ENCODE measurements at regions not wholly inside any gene's neighbourhood (a gene's known extent, or its start where the extent isn't known, plus 50 kb on each side); places are given as distances from the start of the nearest gene placed in this dataset.

GRCh38 chr17:77690271-77691161 lies 268.0 kb upstream of the TNRC6C start:
- Histone ChIP-seq H3K4me3 (ENCODE audit: severe bottlenecking) (no peak overlapping the region), H3K27me3 (ENCODE audit: insufficient read depth, poor library complexity, severe bottlenecking) (peaks cover 52% of the 10 kb centered on the region), H3K9me3 (ENCODE audit: severe bottlenecking) (no peaks in the 10 kb centered on the region), H3K36me3 (ENCODE audit: low read depth) (no peaks in the 10 kb centered on the region), H3K4me1 (ENCODE audit: insufficient read depth, poor library complexity, severe bottlenecking) (no peaks in the 10 kb centered on the region), H3K27ac (ENCODE audit: poor library complexity, severe bottlenecking) (no peak overlapping the region)
- ATAC-seq (ENCODE audit: low read depth) (no peak), DNase-seq (ENCODE audit: low spot score) (no peak)
- TF ChIP-seq CTCF (IDR thresholded peaks at IDR 0.05; ENCODE audit: poor library complexity, severe bottlenecking), result no peak

GRCh38 chr17:77691216-77692085 lies 267.1 kb upstream of the TNRC6C start:
- Histone ChIP-seq H3K36me3 (ENCODE audit: low read depth) (no peaks in the 10 kb centered on the region), H3K27ac (ENCODE audit: poor library complexity, severe bottlenecking) (no peak overlapping the region), H3K27me3 (ENCODE audit: insufficient read depth, poor library complexity, severe bottlenecking) (peaks cover 62% of the 10 kb centered on the region), H3K4me1 (ENCODE audit: insufficient read depth, poor library complexity, severe bottlenecking) (no peaks in the 10 kb centered on the region), H3K4me3 (ENCODE audit: severe bottlenecking) (no peak overlapping the region), H3K9me3 (ENCODE audit: severe bottlenecking) (no peaks in the 10 kb centered on the region)
- DNase-seq (ENCODE audit: low spot score) (no peak), ATAC-seq (ENCODE audit: low read depth) (no peak)
- TF ChIP-seq CTCF (IDR thresholded peaks at IDR 0.05; ENCODE audit: poor library complexity, severe bottlenecking), result no peak

- Histone ChIP-seq H3K36me3 (ENCODE audit: low read depth) (no peaks in the 10 kb centered on the region), H3K4me3 (ENCODE audit: severe bottlenecking) (no peak overlapping the region), H3K4me1 (ENCODE audit: insufficient read depth, poor library complexity, severe bottlenecking) (no peaks in the 10 kb centered on the region), H3K27me3 (ENCODE audit: insufficient read depth, poor library complexity, severe bottlenecking) (peaks cover 74% of the 10 kb centered on the region), H3K9me3 (ENCODE audit: severe bottlenecking) (no peaks in the 10 kb centered on the region), H3K27ac (ENCODE audit: poor library complexity, severe bottlenecking) (no peak overlapping the region)
- no peak for DNase-seq (ENCODE audit: low spot score)
- TF ChIP-seq CTCF (IDR thresholded peaks at IDR 0.05; ENCODE audit: poor library complexity, severe bottlenecking), result no peak
- peak; percentile 83 for ATAC-seq (ENCODE audit: low read depth)
These were observed 265.8 kb upstream of the TNRC6C start for GRCh38 chr17:77692571-77693161.

- no peak for TF ChIP-seq CTCF (IDR thresholded peaks at IDR 0.05; ENCODE audit: poor library complexity, severe bottlenecking)
- no peaks in the 10 kb centered on the region for H3K4me1 ChIP-seq (ENCODE audit: insufficient read depth, poor library complexity, severe bottlenecking)
- no peak for ATAC-seq (ENCODE audit: low read depth)
These were observed 265.2 kb upstream of the TNRC6C start for GRCh38 chr17:77693301-77693700.

More at GRCh38 chr17:77693301-77693700, 265.2 kb upstream of the TNRC6C start:
- no peak for DNase-seq (ENCODE audit: low spot score)
- Histone ChIP-seq H3K27ac (ENCODE audit: poor library complexity, severe bottlenecking) (no peak overlapping the region), H3K9me3 (ENCODE audit: severe bottlenecking) (no peaks in the 10 kb centered on the region), H3K27me3 (ENCODE audit: insufficient read depth, poor library complexity, severe bottlenecking) (peaks cover 80% of the 10 kb centered on the region), H3K36me3 (ENCODE audit: low read depth) (no peaks in the 10 kb centered on the region), H3K4me3 (ENCODE audit: severe bottlenecking) (no peak overlapping the region)

Data from RWPE2 (cell line).